ENCODE measurements at regions not wholly inside any gene's neighbourhood (a gene's known extent, or its start where the extent isn't known, plus 50 kb on each side); places are given as distances from the start of the nearest gene placed in this dataset.
"Not testable (repeated sequence)": the region's sequence is repeated elsewhere in the genome, so short reads cannot be mapped to it uniquely, and the experiment has no call there.

DNA sequence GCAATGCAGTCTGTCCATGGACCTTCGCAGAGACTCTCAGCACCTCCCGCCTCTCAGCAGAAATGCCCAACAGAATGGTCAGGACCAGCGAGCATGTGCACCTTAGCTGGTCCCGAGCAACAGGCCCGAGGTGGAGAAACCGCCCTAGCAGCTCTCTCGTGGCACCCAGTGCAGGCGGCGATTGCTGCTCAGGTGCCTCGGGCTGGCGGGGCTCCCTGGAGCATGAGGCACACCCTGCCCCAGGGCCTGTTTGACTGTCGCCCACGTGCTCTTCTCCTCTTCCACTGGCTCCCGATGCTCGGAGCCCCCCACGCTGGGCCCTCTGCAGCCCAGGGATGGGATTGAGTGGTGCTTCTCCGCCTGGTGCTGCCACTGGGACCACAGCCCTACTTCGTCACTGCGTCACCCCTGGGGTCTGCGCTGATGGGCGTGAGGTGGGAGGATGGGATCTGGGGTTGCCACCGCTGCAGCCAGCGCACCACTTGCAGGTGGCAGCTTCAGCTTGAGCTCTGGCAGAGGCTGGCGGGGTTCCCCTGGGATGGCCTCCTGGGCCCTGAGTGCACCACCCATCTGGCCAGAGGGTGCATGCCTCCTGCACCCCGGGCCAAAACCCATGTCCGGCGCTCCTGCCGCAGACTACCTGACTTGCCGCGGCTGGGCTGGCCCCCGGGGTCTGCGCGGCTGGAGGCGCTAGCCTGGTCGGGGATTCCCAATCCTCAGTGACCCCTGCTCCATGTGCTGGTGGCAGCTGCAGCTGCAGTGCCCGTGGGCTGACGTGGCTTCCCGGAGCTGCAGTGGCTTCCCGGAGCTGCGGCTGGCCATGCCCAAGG is 244.2 kb downstream of the FOXD4L6 start:
- no peak for DNase-seq (ENCODE audit: low spot score)
- no peaks in the 10 kb centered on the region for H4K20me1 ChIP-seq (replicated peaks; ENCODE audit: insufficient read depth)
- Mint-ChIP-seq H3K4me3 (no peak overlapping the region), H3K9me3 (peaks cover 99% of the 10 kb centered on the region), H3K27ac (no peak overlapping the region), H3K27me3 (ENCODE audit: insufficient read depth, low read depth, poor library complexity) (peaks cover 95% of the 10 kb centered on the region), H3K4me1 (no peaks in the 10 kb centered on the region), H3K36me3 (ENCODE audit: low read depth) (peaks cover 70% of the 10 kb centered on the region)
- peaks cover 92% of the 10 kb centered on the region for H3K27me3 ChIP-seq (ENCODE audit: insufficient read depth)
- no peaks in the 10 kb centered on the region for H3K4me1 ChIP-seq (ENCODE audit: insufficient read depth)
- peaks cover 28% of the 10 kb centered on the region for H3K36me3 ChIP-seq (ENCODE audit: insufficient read depth)
- H2AFZ ChIP-seq = no peak overlapping the region
- no peak overlapping the region for H3K27ac ChIP-seq (ENCODE audit: low read depth)
- no peak overlapping the region for H3K4me2 ChIP-seq
- TF ChIP-seq JUNB (IDR thresholded peaks at IDR 0.05; ENCODE audit: unreplicated experiment) (no peak), EZH2 (IDR thresholded peaks at IDR 0.05; ENCODE audit: low read depth, unreplicated experiment) (no peak), ZNF331 (CRISPR knock-in tag; IDR thresholded peaks at IDR 0.05; ENCODE audit: low read depth) (no peak), CREB1 (CRISPR knock-in tag; IDR thresholded peaks at IDR 0.05; ENCODE audit: low read depth) (no peak), STAT1 (IDR thresholded peaks at IDR 0.05; ENCODE audit: unreplicated experiment) (no peak), POLR2AphosphoS5 (IDR thresholded peaks at IDR 0.05; ENCODE audit: low read depth) (no peak)
- TF ChIP-seq, protein P1, sequence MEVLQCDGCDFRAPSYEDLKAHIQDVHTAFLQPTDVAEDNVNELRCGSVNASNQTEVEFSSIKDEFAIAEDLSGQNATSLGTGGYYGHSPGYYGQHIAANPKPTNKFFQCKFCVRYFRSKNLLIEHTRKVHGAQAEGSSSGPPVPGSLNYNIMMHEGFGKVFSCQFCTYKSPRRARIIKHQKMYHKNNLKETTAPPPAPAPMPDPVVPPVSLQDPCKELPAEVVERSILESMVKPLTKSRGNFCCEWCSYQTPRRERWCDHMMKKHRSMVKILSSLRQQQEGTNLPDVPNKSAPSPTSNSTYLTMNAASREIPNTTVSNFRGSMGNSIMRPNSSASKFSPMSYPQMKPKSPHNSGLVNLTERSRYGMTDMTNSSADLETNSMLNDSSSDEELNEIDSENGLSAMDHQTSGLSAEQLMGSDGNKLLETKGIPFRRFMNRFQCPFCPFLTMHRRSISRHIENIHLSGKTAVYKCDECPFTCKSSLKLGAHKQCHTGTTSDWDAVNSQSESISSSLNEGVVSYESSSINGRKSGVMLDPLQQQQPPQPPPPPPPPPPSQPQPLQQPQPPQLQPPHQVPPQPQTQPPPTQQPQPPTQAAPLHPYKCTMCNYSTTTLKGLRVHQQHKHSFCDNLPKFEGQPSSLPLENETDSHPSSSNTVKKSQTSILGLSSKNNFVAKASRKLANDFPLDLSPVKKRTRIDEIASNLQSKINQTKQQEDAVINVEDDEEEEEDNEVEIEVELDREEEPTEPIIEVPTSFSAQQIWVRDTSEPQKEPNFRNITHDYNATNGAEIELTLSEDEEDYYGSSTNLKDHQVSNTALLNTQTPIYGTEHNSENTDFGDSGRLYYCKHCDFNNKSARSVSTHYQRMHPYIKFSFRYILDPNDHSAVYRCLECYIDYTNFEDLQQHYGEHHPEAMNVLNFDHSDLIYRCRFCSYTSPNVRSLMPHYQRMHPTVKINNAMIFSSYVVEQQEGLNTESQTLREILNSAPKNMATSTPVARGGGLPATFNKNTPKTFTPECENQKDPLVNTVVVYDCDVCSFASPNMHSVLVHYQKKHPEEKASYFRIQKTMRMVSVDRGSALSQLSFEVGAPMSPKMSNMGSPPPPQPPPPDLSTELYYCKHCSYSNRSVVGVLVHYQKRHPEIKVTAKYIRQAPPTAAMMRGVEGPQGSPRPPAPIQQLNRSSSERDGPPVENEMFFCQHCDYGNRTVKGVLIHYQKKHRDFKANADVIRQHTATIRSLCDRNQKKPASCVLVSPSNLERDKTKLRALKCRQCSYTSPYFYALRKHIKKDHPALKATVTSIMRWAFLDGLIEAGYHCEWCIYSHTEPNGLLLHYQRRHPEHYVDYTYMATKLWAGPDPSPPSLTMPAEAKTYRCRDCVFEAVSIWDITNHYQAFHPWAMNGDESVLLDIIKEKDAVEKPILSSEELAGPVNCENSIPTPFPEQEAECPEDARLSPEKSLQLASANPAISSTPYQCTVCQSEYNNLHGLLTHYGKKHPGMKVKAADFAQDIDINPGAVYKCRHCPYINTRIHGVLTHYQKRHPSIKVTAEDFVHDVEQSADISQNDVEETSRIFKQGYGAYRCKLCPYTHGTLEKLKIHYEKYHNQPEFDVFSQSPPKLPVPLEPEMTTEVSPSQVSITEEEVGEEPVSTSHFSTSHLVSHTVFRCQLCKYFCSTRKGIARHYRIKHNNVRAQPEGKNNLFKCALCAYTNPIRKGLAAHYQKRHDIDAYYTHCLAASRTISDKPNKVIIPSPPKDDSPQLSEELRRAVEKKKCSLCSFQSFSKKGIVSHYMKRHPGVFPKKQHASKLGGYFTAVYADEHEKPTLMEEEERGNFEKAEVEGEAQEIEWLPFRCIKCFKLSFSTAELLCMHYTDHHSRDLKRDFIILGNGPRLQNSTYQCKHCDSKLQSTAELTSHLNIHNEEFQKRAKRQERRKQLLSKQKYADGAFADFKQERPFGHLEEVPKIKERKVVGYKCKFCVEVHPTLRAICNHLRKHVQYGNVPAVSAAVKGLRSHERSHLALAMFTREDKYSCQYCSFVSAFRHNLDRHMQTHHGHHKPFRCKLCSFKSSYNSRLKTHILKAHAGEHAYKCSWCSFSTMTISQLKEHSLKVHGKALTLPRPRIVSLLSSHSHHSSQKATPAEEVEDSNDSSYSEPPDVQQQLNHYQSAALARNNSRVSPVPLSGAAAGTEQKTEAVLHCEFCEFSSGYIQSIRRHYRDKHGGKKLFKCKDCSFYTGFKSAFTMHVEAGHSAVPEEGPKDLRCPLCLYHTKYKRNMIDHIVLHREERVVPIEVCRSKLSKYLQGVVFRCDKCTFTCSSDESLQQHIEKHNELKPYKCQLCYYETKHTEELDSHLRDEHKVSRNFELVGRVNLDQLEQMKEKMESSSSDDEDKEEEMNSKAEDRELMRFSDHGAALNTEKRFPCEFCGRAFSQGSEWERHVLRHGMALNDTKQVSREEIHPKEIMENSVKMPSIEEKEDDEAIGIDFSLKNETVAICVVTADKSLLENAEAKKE (CRISPR knock-in tag; IDR thresholded peaks at IDR 0.05) = no peak
- TF ChIP-seq, protein P2, sequence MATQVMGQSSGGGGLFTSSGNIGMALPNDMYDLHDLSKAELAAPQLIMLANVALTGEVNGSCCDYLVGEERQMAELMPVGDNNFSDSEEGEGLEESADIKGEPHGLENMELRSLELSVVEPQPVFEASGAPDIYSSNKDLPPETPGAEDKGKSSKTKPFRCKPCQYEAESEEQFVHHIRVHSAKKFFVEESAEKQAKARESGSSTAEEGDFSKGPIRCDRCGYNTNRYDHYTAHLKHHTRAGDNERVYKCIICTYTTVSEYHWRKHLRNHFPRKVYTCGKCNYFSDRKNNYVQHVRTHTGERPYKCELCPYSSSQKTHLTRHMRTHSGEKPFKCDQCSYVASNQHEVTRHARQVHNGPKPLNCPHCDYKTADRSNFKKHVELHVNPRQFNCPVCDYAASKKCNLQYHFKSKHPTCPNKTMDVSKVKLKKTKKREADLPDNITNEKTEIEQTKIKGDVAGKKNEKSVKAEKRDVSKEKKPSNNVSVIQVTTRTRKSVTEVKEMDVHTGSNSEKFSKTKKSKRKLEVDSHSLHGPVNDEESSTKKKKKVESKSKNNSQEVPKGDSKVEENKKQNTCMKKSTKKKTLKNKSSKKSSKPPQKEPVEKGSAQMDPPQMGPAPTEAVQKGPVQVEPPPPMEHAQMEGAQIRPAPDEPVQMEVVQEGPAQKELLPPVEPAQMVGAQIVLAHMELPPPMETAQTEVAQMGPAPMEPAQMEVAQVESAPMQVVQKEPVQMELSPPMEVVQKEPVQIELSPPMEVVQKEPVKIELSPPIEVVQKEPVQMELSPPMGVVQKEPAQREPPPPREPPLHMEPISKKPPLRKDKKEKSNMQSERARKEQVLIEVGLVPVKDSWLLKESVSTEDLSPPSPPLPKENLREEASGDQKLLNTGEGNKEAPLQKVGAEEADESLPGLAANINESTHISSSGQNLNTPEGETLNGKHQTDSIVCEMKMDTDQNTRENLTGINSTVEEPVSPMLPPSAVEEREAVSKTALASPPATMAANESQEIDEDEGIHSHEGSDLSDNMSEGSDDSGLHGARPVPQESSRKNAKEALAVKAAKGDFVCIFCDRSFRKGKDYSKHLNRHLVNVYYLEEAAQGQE (IDR thresholded peaks at IDR 0.05; ENCODE audit: unreplicated experiment) = no peak
- TF ChIP-seq, protein P3, sequence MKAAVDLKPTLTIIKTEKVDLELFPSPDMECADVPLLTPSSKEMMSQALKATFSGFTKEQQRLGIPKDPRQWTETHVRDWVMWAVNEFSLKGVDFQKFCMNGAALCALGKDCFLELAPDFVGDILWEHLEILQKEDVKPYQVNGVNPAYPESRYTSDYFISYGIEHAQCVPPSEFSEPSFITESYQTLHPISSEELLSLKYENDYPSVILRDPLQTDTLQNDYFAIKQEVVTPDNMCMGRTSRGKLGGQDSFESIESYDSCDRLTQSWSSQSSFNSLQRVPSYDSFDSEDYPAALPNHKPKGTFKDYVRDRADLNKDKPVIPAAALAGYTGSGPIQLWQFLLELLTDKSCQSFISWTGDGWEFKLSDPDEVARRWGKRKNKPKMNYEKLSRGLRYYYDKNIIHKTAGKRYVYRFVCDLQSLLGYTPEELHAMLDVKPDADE (IDR thresholded peaks at IDR 0.05) = no peak
- no peaks in the 10 kb centered on the region for H3F3A ChIP-seq (replicated peaks; ENCODE audit: low read depth)
- H3K4me3 ChIP-seq = no peak overlapping the region
- ATAC-seq = no peak
- 0 out of 2 replicates have a peak, but pooled peaks cover 4% of the 10 kb centered on the region for H3K9me2 ChIP-seq (ENCODE audit: insufficient read depth)
- H3K79me2 ChIP-seq (replicated peaks; ENCODE audit: insufficient read depth) = no peaks in the 10 kb centered on the region

DNA sequence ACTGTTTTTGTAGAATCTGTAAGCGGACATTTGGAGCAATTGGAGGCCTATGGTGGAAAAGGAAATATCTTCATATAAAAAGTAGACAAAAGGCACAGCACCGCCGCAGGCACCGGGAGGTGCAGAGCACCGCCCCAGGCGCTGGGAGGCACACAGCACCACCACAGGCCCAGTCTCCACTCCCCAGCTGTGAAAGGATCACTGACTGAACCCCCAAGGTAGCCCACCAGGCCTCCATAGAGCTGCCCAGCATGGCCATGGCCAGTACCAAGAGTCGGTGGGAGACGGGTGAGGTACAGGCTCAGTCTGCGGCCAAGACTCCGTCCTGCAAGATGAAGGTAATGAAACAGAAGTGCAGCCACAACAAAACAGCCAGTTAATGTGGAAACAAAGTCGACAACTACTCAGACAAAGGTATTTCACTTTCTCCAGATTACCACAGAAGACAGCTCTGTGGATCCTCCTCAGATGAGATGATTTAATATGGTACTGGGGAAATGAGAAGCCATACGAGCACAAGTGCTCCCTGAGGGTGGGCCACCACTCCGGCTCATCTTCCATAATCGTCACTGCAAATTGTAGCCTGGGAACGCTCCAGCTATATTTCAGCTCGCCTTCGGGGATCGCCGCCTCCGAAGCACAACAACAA is 244.9 kb downstream of the FOXD4L6 start:
- H3K27me3 ChIP-seq (ENCODE audit: insufficient read depth) = peaks cover 92% of the 10 kb centered on the region
- not testable (repeated sequence) for H3K27ac Mint-ChIP-seq; H3K4me1 Mint-ChIP-seq; H3K9me2 ChIP-seq (ENCODE audit: insufficient read depth); DNase-seq (ENCODE audit: low spot score); H3K4me1 ChIP-seq (ENCODE audit: insufficient read depth); H3K4me3 Mint-ChIP-seq; ATAC-seq; H3K4me3 ChIP-seq; H3K4me2 ChIP-seq; H3K79me2 ChIP-seq (replicated peaks; ENCODE audit: insufficient read depth); H3K27ac ChIP-seq (ENCODE audit: low read depth); H3F3A ChIP-seq (replicated peaks; ENCODE audit: low read depth); H4K20me1 ChIP-seq (replicated peaks; ENCODE audit: insufficient read depth); H2AFZ ChIP-seq
- peaks cover 28% of the 10 kb centered on the region for H3K36me3 ChIP-seq (ENCODE audit: insufficient read depth)
- H3K27me3 Mint-ChIP-seq (ENCODE audit: insufficient read depth, low read depth, poor library complexity) = peaks cover 93% of the 10 kb centered on the region
- peaks cover 99% of the 10 kb centered on the region for H3K9me3 Mint-ChIP-seq
- peaks cover 63% of the 10 kb centered on the region for H3K36me3 Mint-ChIP-seq (ENCODE audit: low read depth)
